ENCODE measurements at regions not wholly inside any gene's neighbourhood (a gene's known extent, or its start where the extent isn't known, plus 50 kb on each side); places are given as distances from the start of the nearest gene placed in this dataset.

DNA sequence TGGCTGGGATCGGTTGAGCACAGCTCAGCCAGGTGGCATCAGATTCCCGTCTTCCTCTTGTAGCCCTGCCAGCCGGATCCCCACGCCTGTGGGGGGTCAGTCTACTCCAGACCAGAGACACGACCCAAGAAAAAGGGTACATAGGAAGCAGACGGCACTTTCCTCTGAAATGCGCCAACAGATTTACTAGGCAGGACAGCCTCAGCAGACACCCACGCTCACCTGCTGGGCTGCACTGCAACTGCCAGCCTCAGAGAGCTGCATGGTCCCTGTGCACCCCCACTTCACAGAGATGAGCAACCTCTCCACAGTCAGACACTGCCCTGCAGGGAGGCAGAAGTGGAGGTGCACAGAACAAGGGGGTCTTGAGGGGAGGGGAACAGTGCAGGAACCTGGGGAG is 75.7 kb upstream of the OTOS start:
- 81% methylated on average over 7 of the region's 8 CpGs for WGBS (ENCODE audit: insufficient coverage)
- H3K36me3 Mint-ChIP-seq = no peaks in the 10 kb centered on the region
- no peak overlapping the region for H3K4me2 ChIP-seq (replicated peaks; ENCODE audit: extremely low read depth, low read length, poor library complexity, severe bottlenecking)
- intact Hi-C loops (cut with micrococcal nuclease) = no loop called here
- H3K9ac ChIP-seq (ENCODE audit: insufficient read depth, low read length, poor library complexity, severe bottlenecking) = no peak overlapping the region
- H4K20me1 ChIP-seq (ENCODE audit: insufficient read depth, low read length) = no peaks in the 10 kb centered on the region
- H3K79me2 ChIP-seq (ENCODE audit: insufficient read depth, low read length) = no peaks in the 10 kb centered on the region
- H3K36me3 ChIP-seq (replicated peaks in 1 of 2; ENCODE audit: control insufficient read depth in 1 of 2, insufficient read depth in 2 of 2, low read length in 2 of 2) = no peaks in the 10 kb centered on the region
- no peaks in the 10 kb centered on the region for H3K4me1 ChIP-seq (ENCODE audit: control insufficient read depth in 1 of 2, insufficient read depth in 2 of 2, low read length in 2 of 2)
- no peak overlapping the region for H2AFZ ChIP-seq (ENCODE audit: insufficient read depth, low read depth, low read length, poor library complexity, severe bottlenecking)
- H3K4me3 ChIP-seq (replicated peaks in 1 of 3; ENCODE audit: low read depth in 2 of 3, low read length in 3 of 3) = no peak overlapping the region
- H3K4me1 Mint-ChIP-seq = no peaks in the 10 kb centered on the region
- peaks cover 2 to 9% (median 8%) of the 10 kb centered on the region in 3 donors for H3K27me3 Mint-ChIP-seq (ENCODE audit: low read depth in 3 of 3)
- H3K27me3 ChIP-seq (ENCODE audit: control insufficient read depth in 2 of 2, insufficient read depth in 2 of 2, low read length in 2 of 2) = no peaks in the 10 kb centered on the region
- no peaks in the 10 kb centered on the region for H3K9me3 ChIP-seq (replicated peaks in 1 of 2; ENCODE audit: control insufficient read depth in 1 of 2, insufficient read depth in 1 of 2, low read length in 2 of 2)
- DNase-seq = no peak
- H3K27ac Mint-ChIP-seq = no peak overlapping the region
- TF ChIP-seq, protein P1, sequence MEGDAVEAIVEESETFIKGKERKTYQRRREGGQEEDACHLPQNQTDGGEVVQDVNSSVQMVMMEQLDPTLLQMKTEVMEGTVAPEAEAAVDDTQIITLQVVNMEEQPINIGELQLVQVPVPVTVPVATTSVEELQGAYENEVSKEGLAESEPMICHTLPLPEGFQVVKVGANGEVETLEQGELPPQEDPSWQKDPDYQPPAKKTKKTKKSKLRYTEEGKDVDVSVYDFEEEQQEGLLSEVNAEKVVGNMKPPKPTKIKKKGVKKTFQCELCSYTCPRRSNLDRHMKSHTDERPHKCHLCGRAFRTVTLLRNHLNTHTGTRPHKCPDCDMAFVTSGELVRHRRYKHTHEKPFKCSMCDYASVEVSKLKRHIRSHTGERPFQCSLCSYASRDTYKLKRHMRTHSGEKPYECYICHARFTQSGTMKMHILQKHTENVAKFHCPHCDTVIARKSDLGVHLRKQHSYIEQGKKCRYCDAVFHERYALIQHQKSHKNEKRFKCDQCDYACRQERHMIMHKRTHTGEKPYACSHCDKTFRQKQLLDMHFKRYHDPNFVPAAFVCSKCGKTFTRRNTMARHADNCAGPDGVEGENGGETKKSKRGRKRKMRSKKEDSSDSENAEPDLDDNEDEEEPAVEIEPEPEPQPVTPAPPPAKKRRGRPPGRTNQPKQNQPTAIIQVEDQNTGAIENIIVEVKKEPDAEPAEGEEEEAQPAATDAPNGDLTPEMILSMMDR (IDR thresholded peaks at IDR 0.05) = no peak
- H3K27ac ChIP-seq (ENCODE audit: low read depth in 1 of 2, low read length in 2 of 2) = no peak overlapping the region
- no peaks in the 10 kb centered on the region for H3K9me3 Mint-ChIP-seq
- H3K4me3 Mint-ChIP-seq = no peak overlapping the region

DNA sequence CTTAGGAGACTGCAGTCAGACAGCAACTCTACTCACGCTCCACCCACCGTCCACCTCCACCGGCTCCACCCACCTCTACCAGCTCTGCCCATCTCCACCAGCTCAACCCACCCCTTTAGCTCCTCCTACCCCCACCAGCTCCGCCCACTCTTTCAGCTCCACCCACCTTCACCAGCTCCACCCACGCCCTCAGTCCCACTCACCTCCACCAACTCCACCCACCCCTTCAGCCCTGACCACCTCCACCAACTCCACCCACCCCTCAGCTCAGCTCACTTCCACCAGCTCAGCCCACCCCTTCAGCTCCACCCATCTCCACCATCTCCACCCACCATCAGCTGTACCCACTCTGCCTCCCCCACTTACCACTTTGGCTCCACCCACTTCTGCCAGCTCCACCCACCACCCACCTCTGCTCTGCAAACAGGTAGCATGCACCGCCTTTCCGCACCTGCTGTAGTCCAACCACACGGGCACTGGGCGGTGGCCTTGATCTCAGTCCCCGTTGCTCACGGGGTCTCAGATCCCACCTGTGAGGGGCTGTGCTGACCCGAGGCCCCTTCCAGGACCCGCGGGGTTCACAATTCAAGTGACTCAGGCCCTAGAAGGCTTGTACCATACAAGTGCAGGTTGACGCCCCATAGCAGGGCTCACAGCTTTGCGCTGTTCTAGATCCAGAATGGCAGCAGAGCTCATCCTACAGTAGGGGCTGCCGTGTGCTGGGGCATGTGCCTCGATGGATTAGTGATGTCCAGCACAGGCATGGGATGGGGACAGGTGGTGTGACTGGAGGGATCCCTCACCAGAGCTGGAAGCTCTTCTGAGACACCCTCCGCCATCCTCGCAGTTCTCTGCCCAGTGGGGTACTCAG is 77.2 kb upstream of the OTOS start:
- no peaks in the 10 kb centered on the region for H3K9me3 ChIP-seq (replicated peaks in 1 of 2; ENCODE audit: control insufficient read depth in 1 of 2, insufficient read depth in 1 of 2, low read length in 2 of 2)
- no peak overlapping the region for H3K4me3 Mint-ChIP-seq
- H3K4me1 Mint-ChIP-seq = no peaks in the 10 kb centered on the region
- peak overlapping the region in 1 of 7 donors; percentile 52 for H3K27ac Mint-ChIP-seq
- H3K9ac ChIP-seq (ENCODE audit: insufficient read depth, low read length, poor library complexity, severe bottlenecking) = no peak overlapping the region
- H3K4me1 ChIP-seq (ENCODE audit: control insufficient read depth in 1 of 2, insufficient read depth in 2 of 2, low read length in 2 of 2) = no peaks in the 10 kb centered on the region
- no peak overlapping the region for H3K27ac ChIP-seq (ENCODE audit: low read depth in 1 of 2, low read length in 2 of 2)
- H4K20me1 ChIP-seq (ENCODE audit: insufficient read depth, low read length) = no peaks in the 10 kb centered on the region
- no peaks in the 10 kb centered on the region for H3K79me2 ChIP-seq (ENCODE audit: insufficient read depth, low read length)
- no peaks in the 10 kb centered on the region for H3K36me3 Mint-ChIP-seq
- H3K27me3 Mint-ChIP-seq (ENCODE audit: low read depth in 3 of 3) = peaks cover 2 to 8% (median 7%) of the 10 kb centered on the region in 3 donors
- no peak overlapping the region for H3K4me3 ChIP-seq (replicated peaks in 1 of 3; ENCODE audit: low read depth in 2 of 3, low read length in 3 of 3)
- no peak for DNase-seq
- H3K27me3 ChIP-seq (ENCODE audit: control insufficient read depth in 2 of 2, insufficient read depth in 2 of 2, low read length in 2 of 2) = no peaks in the 10 kb centered on the region
- intact Hi-C loops (cut with micrococcal nuclease) = no loop called here
- no peak overlapping the region for H3K4me2 ChIP-seq (replicated peaks; ENCODE audit: extremely low read depth, low read length, poor library complexity, severe bottlenecking)
- H2AFZ ChIP-seq (ENCODE audit: insufficient read depth, low read depth, low read length, poor library complexity, severe bottlenecking) = no peak overlapping the region
- TF ChIP-seq, protein P1 (IDR thresholded peaks at IDR 0.05) = no peak
- peaks cover 0 to 4% (median 2%) of the 10 kb centered on the region in 7 donors for H3K9me3 Mint-ChIP-seq
- no peaks in the 10 kb centered on the region for H3K36me3 ChIP-seq (replicated peaks in 1 of 2; ENCODE audit: control insufficient read depth in 1 of 2, insufficient read depth in 2 of 2, low read length in 2 of 2)
- 93% methylated on average over 20 of the region's 20 CpGs for WGBS (ENCODE audit: insufficient coverage)

All from CD14-positive monocyte (primary cell).